ENCODE measurements at regions not wholly inside any gene's neighbourhood (a gene's known extent, or its start where the extent isn't known, plus 50 kb on each side); places are given as distances from the start of the nearest gene placed in this dataset.

GRCh38 chr9:87427851-87428506, 69.7 kb upstream of the DAPK1 start:
- no peak for TF ChIP-seq POLR2AphosphoS5 (IDR thresholded peaks at IDR 0.05)
- no peak for TF ChIP-seq POLR2A (IDR thresholded peaks at IDR 0.05)
